ENCODE measurements at regions not wholly inside any gene's neighbourhood (a gene's known extent, or its start where the extent isn't known, plus 50 kb on each side); places are given as distances from the start of the nearest gene placed in this dataset.

DNA sequence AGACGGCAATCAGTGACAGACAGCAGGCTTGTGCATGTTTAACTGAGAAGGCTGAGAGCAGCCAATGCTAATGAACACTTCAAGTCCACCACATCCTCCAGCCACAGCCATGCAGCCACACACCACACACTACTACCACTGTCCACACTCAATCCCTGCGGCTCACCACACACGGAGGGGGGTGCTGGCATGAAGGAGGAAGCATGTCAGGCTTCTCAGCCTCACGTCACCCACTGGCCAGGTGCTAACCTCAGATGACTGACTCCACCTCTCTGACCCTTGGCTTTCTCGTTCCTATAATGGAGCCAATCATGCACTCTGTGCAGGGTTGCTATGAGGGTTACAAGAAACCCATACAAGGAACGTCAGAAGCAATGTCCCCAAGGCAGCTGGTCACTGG is 165.4 kb upstream of the RNF32 start:
- Histone ChIP-seq H3K27ac (ENCODE audit: low read depth in 2 of 2, low read length in 2 of 2) (peak overlapping the region; percentile 76 to 78), H3K4me1 (ENCODE audit: control insufficient read depth in 2 of 3, insufficient read depth in 2 of 3, low read depth in 1 of 3, low read length in 3 of 3) (peaks cover 0 to 9% (median 0%) of the 10 kb centered on the region in 3 donors), H3K27me3 (ENCODE audit: control insufficient read depth, insufficient read depth, low read length) (no peaks in the 10 kb centered on the region), H3K9me3 (ENCODE audit: control insufficient read depth in 2 of 3, insufficient read depth in 1 of 3, low read length in 3 of 3) (no peaks in the 10 kb centered on the region), H3K36me3 (ENCODE audit: control insufficient read depth in 2 of 3, insufficient read depth in 3 of 3, low read length in 3 of 3) (no peaks in the 10 kb centered on the region), H3K9ac (ENCODE audit: low read length in 3 of 3) (no peak overlapping the region), H3K4me3 (ENCODE audit: low read length in 3 of 3) (no peak overlapping the region)
- TF ChIP-seq, protein P1, sequence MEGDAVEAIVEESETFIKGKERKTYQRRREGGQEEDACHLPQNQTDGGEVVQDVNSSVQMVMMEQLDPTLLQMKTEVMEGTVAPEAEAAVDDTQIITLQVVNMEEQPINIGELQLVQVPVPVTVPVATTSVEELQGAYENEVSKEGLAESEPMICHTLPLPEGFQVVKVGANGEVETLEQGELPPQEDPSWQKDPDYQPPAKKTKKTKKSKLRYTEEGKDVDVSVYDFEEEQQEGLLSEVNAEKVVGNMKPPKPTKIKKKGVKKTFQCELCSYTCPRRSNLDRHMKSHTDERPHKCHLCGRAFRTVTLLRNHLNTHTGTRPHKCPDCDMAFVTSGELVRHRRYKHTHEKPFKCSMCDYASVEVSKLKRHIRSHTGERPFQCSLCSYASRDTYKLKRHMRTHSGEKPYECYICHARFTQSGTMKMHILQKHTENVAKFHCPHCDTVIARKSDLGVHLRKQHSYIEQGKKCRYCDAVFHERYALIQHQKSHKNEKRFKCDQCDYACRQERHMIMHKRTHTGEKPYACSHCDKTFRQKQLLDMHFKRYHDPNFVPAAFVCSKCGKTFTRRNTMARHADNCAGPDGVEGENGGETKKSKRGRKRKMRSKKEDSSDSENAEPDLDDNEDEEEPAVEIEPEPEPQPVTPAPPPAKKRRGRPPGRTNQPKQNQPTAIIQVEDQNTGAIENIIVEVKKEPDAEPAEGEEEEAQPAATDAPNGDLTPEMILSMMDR (IDR thresholded peaks at IDR 0.05; ENCODE audit: borderline replicate concordance, extremely low read depth, insufficient read depth), result no peak
- FAIRE-seq, result no peak
- no peak for DNase-seq
- intact Hi-C loops (cut with DNase I), result no loop called here

DNA sequence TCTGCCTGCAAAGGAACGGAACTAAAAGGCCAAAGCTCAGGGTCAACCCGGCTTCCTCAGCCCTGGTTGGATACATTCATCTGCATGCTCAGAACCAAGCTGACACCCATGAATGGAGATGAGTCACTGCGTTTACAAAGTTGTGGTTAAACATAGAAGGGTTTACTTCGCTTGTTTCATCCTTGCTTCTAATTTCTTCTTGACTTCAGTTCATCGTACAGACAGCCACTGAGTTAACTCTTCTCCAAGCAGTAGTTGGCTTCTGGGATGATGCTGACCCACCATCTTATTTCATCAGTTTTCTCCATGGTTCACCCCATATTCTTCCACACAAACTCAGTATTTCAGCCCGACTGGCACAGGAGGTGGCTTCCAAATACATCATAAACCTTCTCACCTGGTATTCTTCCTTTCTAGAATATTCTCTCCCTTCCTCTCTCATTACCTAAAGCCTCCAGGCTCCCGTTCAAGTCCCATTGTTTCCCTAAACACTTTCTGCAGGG is 166.3 kb upstream of the RNF32 start:
- intact Hi-C loops (cut with DNase I), result no loop called here
- peaks cover 0 to 9% (median 0%) of the 10 kb centered on the region in 3 donors for H3K4me1 ChIP-seq (ENCODE audit: control insufficient read depth in 2 of 3, insufficient read depth in 2 of 3, low read depth in 1 of 3, low read length in 3 of 3)
- H3K27ac ChIP-seq (ENCODE audit: low read depth in 2 of 2, low read length in 2 of 2), result peak overlapping the region in 1 of 2 donors; percentile 59
- H3K36me3 ChIP-seq (ENCODE audit: control insufficient read depth in 2 of 3, insufficient read depth in 3 of 3, low read length in 3 of 3), result no peaks in the 10 kb centered on the region
- H3K9me3 ChIP-seq (ENCODE audit: control insufficient read depth in 2 of 3, insufficient read depth in 1 of 3, low read length in 3 of 3), result no peaks in the 10 kb centered on the region
- TF ChIP-seq, protein P1 (IDR thresholded peaks at IDR 0.05; ENCODE audit: borderline replicate concordance, extremely low read depth, insufficient read depth), result no peak
- FAIRE-seq, result no peak
- no peaks in the 10 kb centered on the region for H3K27me3 ChIP-seq (ENCODE audit: control insufficient read depth, insufficient read depth, low read length)
- H3K4me3 ChIP-seq (ENCODE audit: low read length in 3 of 3), result no peak overlapping the region
- no peak overlapping the region for H3K9ac ChIP-seq (ENCODE audit: low read length in 3 of 3)
- no peak for DNase-seq

DNA sequence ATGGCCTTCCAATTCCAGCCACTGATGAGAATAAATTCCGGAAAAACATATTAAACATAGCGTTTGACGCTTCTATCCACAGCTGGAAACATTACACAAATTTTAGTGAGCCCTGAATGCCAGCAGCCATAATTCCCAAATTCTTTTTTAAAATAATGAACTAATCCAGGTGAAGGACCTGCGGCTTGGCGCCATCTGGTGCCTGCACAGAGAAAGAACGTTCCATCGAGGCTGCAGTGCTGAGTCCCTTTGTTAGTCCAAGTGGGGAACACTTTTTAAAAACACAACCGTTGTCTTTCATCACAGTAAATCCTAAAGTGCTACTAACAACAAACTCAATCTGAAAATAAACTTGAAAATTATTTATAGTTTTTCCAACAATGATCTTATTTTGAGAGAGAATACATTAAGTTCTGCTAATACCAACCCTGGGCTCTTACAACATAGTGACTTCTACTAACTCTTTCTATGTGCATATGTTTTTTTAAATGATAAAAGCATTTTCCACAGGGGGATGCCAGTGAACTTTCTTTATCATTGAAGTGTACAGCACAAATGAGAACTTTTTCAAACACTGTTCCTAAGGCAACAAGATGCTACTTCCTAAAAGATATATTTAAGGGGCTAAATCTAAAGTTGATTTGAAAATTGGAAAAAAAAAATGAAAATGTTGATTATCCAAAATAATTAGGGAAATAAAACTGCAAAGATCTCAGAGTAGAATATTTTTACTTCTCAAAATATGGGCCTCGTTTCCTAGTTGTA is 166.9 kb upstream of the RNF32 start:
- intact Hi-C loops (cut with DNase I), result no loop called here
- H3K36me3 ChIP-seq (ENCODE audit: control insufficient read depth in 2 of 3, insufficient read depth in 3 of 3, low read length in 3 of 3), result no peaks in the 10 kb centered on the region
- peak in 2 of 5 donors; percentile 50 to 58 for DNase-seq
- peak; percentile 6 for FAIRE-seq
- H3K9ac ChIP-seq (ENCODE audit: low read length in 3 of 3), result no peak overlapping the region
- peaks cover 0 to 9% (median 0%) of the 10 kb centered on the region in 3 donors for H3K4me1 ChIP-seq (ENCODE audit: control insufficient read depth in 2 of 3, insufficient read depth in 2 of 3, low read depth in 1 of 3, low read length in 3 of 3)
- TF ChIP-seq, protein P1 (IDR thresholded peaks at IDR 0.05; ENCODE audit: borderline replicate concordance, extremely low read depth, insufficient read depth), result peak; percentile 69
- H3K9me3 ChIP-seq (ENCODE audit: control insufficient read depth in 2 of 3, insufficient read depth in 1 of 3, low read length in 3 of 3), result no peaks in the 10 kb centered on the region
- H3K27me3 ChIP-seq (ENCODE audit: control insufficient read depth, insufficient read depth, low read length), result no peaks in the 10 kb centered on the region
- H3K27ac ChIP-seq (ENCODE audit: low read depth in 2 of 2, low read length in 2 of 2), result no peak overlapping the region
- no peak overlapping the region for H3K4me3 ChIP-seq (ENCODE audit: low read length in 3 of 3)

Data from kidney (tissue), 13 donors.